Hematopoietic multipotent progenitor cell (in vitro differentiated cells): ENCODE measurements at regions not wholly inside any gene's neighbourhood (a gene's known extent, or its start where the extent isn't known, plus 50 kb on each side); places are given as distances from the start of the nearest gene placed in this dataset.

ENCODE experiments used
- DNase-seq, 3 donors: peaks; one replicate each; pipeline ENCODE4 v3.0.0-alpha.2; 2011 to 2015; ENCODE audit warnings: low read depth in 2 of 3, low spot score in 2 of 3

- DNase-seq, result no peak
These were observed 853.5 kb upstream of the ADAMTS5 start for GRCh38 chr21:27820342-27820741.

- DNase-seq, result no peak
These were observed 852.4 kb upstream of the ADAMTS5 start for GRCh38 chr21:27819299-27819698.

- no peak for DNase-seq
These were observed 852.0 kb upstream of the ADAMTS5 start for GRCh38 chr21:27818847-27819246.

- no peak for DNase-seq
These were observed 851.2 kb upstream of the ADAMTS5 start for GRCh38 chr21:27817902-27818623.

- DNase-seq, result no peak
These were observed 850.2 kb upstream of the ADAMTS5 start for GRCh38 chr21:27817074-27817473.

GRCh38 chr21:27816301-27816700 is 849.4 kb upstream of the ADAMTS5 start:
- no peak for DNase-seq

GRCh38 chr21:27814226-27814625 is 847.3 kb upstream of the ADAMTS5 start:
- no peak for DNase-seq

- no peak for DNase-seq
These were observed 846.9 kb upstream of the ADAMTS5 start for GRCh38 chr21:27813750-27814149.

GRCh38 chr21:27813344-27813743 is 846.5 kb upstream of the ADAMTS5 start:
- DNase-seq, result no peak

GRCh38 chr21:27812279-27812678 is 845.4 kb upstream of the ADAMTS5 start:
- DNase-seq, result no peak

GRCh38 chr21:27808923-27809322 is 842.0 kb upstream of the ADAMTS5 start:
- no peak for DNase-seq

GRCh38 chr21:27807596-27807995 is 840.7 kb upstream of the ADAMTS5 start:
- DNase-seq, result no peak

- no peak for DNase-seq
These were observed 839.4 kb upstream of the ADAMTS5 start for GRCh38 chr21:27806281-27806680.

GRCh38 chr21:27805696-27806095 is 838.8 kb upstream of the ADAMTS5 start:
- no peak for DNase-seq

- no peak for DNase-seq
These were observed 837.6 kb upstream of the ADAMTS5 start for GRCh38 chr21:27804515-27804914.

GRCh38 chr21:27803571-27803970 is 836.7 kb upstream of the ADAMTS5 start:
- no peak for DNase-seq

GRCh38 chr21:27802816-27803475 is 836.1 kb upstream of the ADAMTS5 start:
- DNase-seq, result peak in 2 of 3 donors; percentile 17 to 60

GRCh38 chr21:27799861-27800260 is 833.0 kb upstream of the ADAMTS5 start:
- DNase-seq, result no peak

GRCh38 chr21:27796106-27796505 is 829.2 kb upstream of the ADAMTS5 start:
- DNase-seq, result no peak

GRCh38 chr21:27795418-27795817 is 828.5 kb upstream of the ADAMTS5 start:
- DNase-seq, result no peak

- no peak for DNase-seq
These were observed 827.0 kb upstream of the ADAMTS5 start for GRCh38 chr21:27793901-27794300.

- no peak for DNase-seq
These were observed 820.2 kb upstream of the ADAMTS5 start for GRCh38 chr21:27787046-27787445.
